ENCODE measurements at regions not wholly inside any gene's neighbourhood (a gene's known extent, or its start where the extent isn't known, plus 50 kb on each side); places are given as distances from the start of the nearest gene placed in this dataset.

- in situ Hi-C loops (cut with HindIII; ENCODE audit: low pct_unique_long_range_greater_than_20kb, low sequenced_read_pairs) = no loop called here
- TF ChIP-seq JUND (IDR thresholded peaks at IDR 0.05; ENCODE audit: low read depth) = no peak
- no peak for DNase-seq (ENCODE audit: low read depth in 1 of 2, low spot score in 1 of 2)
Measured at GRCh38 chr18:30929718-30930117, 112.8 kb downstream of the DSC3 start.

DNA sequence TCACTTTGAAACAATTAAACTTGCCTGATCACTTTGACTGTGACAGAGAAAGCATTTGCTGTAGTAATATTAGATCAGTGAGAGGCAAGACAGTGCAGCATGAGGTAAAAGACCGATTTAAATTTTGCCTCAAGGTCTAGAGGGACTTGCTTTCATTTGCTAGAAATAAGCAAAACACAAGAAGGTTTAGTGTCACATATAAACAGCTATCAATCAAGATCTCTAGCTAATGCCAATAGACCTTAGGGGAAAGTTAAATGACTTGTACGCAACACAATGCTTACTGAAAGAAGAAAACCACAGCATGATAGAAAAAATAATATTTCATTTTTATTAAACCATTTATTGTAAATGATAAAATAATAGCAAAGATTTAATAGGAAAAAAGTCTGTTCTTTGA, 113.5 kb downstream of the DSC3 start:
- no peak for TF ChIP-seq JUND (IDR thresholded peaks at IDR 0.05; ENCODE audit: low read depth)
- in situ Hi-C loops (cut with HindIII; ENCODE audit: low pct_unique_long_range_greater_than_20kb, low sequenced_read_pairs) = no loop called here
- DNase-seq (ENCODE audit: low read depth in 1 of 2, low spot score in 1 of 2) = peak in 1 of 2 experiments; percentile 1

DNA sequence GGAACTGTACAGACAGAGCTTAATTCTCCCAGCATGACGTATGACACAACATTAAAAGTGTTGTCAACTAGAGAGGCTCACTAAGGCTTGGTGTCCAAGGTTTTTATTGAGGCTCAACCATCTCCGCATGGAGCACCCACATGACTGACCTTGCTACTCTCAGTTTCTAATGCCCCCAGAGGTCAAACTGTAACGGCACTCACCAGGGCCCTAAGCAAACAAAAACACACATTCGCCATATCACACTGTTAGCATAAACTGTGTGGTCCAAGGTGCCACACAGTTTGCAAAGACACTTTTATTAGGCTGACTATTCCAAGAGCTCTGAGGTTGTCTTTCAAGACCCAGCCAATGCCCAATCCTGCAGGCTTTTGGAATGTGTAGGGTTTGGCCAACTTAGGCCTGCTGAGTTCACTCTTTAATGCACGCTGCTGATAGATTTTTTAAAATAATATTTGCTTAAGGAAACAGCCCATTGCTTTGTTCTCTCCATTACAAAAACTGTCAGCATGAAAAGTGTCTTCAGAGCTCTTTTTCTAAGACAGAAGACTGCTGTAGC, 114.9 kb downstream of the DSC3 start:
- in situ Hi-C loops (cut with HindIII; ENCODE audit: low pct_unique_long_range_greater_than_20kb, low sequenced_read_pairs) = no loop called here
- no peak for DNase-seq (ENCODE audit: low read depth in 1 of 2, low spot score in 1 of 2)
- no peak for TF ChIP-seq JUND (IDR thresholded peaks at IDR 0.05; ENCODE audit: low read depth)

- no peak for TF ChIP-seq JUND (IDR thresholded peaks at IDR 0.05; ENCODE audit: low read depth)
- no peak for DNase-seq (ENCODE audit: low read depth in 1 of 2, low spot score in 1 of 2)
- in situ Hi-C loops (cut with HindIII; ENCODE audit: low pct_unique_long_range_greater_than_20kb, low sequenced_read_pairs) = no loop called here
Measured at GRCh38 chr18:30927042-30927441, 115.5 kb downstream of the DSC3 start.

DNA sequence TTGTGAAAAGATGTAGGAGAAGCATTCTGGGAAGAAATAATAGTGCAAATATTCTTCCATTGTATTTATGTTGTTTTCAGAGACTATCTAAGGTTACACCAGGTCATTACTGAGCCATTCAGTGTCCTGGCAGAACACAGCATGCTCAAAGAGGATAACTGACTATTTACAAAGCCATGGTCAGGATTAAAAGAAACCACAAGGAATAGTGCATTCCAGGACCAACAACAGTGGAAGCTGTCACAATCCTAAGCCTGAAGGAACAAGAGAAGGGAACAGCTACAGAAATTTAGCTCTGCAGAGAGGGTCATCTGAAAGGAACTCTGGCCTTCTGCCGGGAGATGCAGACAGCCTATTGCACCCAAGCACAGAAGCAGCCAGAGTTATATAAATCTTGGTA, 116.7 kb downstream of the DSC3 start:
- DNase-seq (ENCODE audit: low read depth in 1 of 2, low spot score in 1 of 2) = no peak
- no peak for TF ChIP-seq JUND (IDR thresholded peaks at IDR 0.05; ENCODE audit: low read depth)

GRCh38 chr18:30920757-30921156, 121.8 kb downstream of the DSC3 start:
- in situ Hi-C loops (cut with HindIII; ENCODE audit: low pct_unique_long_range_greater_than_20kb, low sequenced_read_pairs) = no loop called here

More for the DNA sequence above, 116.7 kb downstream of the DSC3 start:
- in situ Hi-C loops (cut with HindIII; ENCODE audit: low pct_unique_long_range_greater_than_20kb, low sequenced_read_pairs) = no loop called here

DNA sequence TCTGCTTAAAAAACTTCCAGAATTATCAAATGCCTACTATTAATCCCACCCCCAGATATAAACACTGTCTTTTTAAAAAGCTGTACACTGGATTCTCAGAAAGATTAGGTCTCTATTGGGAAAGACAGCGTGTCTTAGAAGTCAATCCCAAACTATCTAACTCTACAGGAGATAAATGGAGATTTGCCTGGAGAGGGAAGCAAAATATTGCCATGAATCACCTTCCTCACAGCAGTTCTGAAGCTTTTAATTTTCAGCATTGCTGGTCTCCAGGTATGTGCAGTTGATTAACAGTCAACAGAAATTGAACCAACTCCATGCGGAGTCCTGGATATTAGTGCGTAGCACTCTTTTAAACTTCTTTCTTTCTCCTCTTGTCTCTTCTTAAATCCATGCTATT, 122.2 kb downstream of the DSC3 start:
- DNase-seq (ENCODE audit: low read depth in 1 of 2, low spot score in 1 of 2) = no peak
- in situ Hi-C loops (cut with HindIII; ENCODE audit: low pct_unique_long_range_greater_than_20kb, low sequenced_read_pairs) = no loop called here
- no peak for TF ChIP-seq JUND (IDR thresholded peaks at IDR 0.05; ENCODE audit: low read depth)

More at GRCh38 chr18:30920757-30921156, 121.8 kb downstream of the DSC3 start:
- TF ChIP-seq JUND (IDR thresholded peaks at IDR 0.05; ENCODE audit: low read depth) = no peak
- no peak for DNase-seq (ENCODE audit: low read depth in 1 of 2, low spot score in 1 of 2)

DNA sequence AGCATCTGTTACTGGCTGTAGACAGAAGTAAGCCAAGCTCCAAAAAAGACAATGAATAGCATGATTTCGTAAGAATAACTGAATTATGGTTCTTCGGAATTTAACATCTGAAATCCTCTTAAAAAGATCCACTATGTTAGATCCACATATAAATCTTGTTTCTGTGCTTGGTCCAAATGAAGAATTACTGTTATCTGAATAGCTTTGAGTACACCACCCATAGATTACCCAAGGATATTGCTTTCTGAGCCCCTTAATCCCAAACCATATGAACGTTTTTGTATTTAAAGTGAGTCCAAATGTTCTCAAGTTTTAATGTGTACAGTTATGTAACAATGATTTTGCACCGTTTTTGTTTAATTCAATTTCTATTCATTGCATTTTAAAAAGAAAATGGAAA, 124.9 kb downstream of the DSC3 start:
- DNase-seq (ENCODE audit: low read depth in 1 of 2, low spot score in 1 of 2) = no peak
- in situ Hi-C loops (cut with HindIII; ENCODE audit: low pct_unique_long_range_greater_than_20kb, low sequenced_read_pairs) = no loop called here
- TF ChIP-seq JUND (IDR thresholded peaks at IDR 0.05; ENCODE audit: low read depth) = no peak

GRCh38 chr18:30915336-30915988, 127.1 kb downstream of the DSC3 start:
- in situ Hi-C loops (cut with HindIII; ENCODE audit: low pct_unique_long_range_greater_than_20kb, low sequenced_read_pairs) = no loop called here
- TF ChIP-seq JUND (IDR thresholded peaks at IDR 0.05; ENCODE audit: low read depth) = no peak
- no peak for DNase-seq (ENCODE audit: low read depth in 1 of 2, low spot score in 1 of 2)

- TF ChIP-seq JUND (IDR thresholded peaks at IDR 0.05; ENCODE audit: low read depth) = no peak
- no peak for DNase-seq (ENCODE audit: low read depth in 1 of 2, low spot score in 1 of 2)
- in situ Hi-C loops (cut with HindIII; ENCODE audit: low pct_unique_long_range_greater_than_20kb, low sequenced_read_pairs) = no loop called here
Measured at GRCh38 chr18:30908381-30908780, 134.2 kb downstream of the DSC3 start.

DNA sequence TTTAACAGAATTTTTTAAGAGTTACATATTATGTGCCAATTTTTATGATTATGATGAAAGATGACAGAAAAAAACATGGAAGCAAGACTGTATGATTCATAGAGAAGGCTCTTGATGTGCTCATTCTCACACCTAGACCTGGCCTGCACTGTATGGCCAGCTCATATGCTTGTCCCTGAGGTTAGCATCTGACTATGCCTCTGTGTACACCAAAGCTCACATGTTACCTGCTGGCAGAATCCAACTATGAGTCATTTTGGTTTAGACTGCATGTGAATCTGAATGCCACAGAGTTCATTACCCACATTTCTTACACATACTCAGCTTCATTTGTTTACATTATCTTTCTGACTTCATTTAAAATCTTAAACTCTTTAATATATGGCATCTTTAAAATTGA, 139.0 kb downstream of the DSC3 start:
- DNase-seq (ENCODE audit: low read depth in 1 of 2, low spot score in 1 of 2) = no peak
- in situ Hi-C loops (cut with HindIII; ENCODE audit: low pct_unique_long_range_greater_than_20kb, low sequenced_read_pairs) = no loop called here
- TF ChIP-seq JUND (IDR thresholded peaks at IDR 0.05; ENCODE audit: low read depth) = no peak

DNA sequence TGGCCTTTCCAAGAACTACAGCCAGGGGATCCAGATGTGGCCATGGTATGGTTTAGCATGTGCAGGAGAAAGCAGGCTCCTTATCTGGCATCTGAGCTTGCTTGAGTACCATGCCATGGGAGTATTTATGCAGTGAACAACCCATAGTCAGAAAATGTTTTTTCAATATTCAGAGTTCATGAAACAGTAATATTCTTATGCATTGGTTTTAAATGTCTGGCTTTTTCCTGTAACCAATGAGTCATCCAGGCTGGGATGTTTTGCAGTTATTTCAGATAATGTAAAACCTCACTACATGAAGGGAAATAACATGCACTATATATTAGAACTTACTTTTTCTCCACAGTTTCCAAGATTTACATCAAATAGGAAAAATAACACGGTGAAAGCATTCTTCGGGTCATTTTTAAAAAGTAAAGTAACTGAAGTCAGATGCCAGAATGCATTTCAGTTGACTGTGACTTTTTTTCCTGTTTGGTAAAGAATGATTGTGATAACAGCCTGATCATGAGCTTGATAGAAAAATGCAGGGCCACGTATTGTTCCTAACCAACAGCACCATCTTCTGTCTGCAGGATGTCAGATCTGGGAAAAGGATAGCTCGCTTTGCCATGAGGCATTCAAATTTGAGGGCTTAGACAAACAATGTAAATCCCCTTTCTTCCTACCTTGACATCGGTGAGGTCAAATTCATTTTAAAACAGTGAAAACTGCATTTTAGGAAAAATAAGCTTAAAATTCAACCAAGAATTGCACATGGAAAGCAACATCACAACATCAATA, 152.8 kb downstream of the DSC3 start:
- DNase-seq (ENCODE audit: low read depth in 1 of 2, low spot score in 1 of 2) = peak; percentile 1 to 42
- TF ChIP-seq JUND (IDR thresholded peaks at IDR 0.05; ENCODE audit: low read depth) = no peak
- in situ Hi-C loops (cut with HindIII; ENCODE audit: low pct_unique_long_range_greater_than_20kb, low sequenced_read_pairs) = no loop called here

DNA sequence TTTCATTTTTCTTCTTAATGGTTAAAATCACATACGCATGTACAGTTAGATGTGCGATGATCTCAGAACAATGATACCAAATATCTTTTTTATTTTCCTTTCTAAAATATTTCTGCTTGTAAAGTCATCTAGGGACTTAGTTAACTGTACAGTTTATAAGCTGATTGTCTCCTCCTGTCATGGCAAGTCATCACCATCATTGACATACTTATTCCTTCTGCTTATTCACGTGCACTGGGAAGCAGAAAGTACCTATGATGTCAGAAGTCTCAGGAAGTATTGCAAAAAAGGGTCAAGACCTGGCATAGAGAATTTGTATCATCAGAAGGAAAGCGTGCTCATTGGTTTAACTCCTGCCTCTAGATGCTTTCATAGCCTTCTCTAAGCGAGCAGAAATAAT, 154.2 kb downstream of the DSC3 start:
- in situ Hi-C loops (cut with HindIII; ENCODE audit: low pct_unique_long_range_greater_than_20kb, low sequenced_read_pairs) = no loop called here
- TF ChIP-seq JUND (IDR thresholded peaks at IDR 0.05; ENCODE audit: low read depth) = no peak
- DNase-seq (ENCODE audit: low read depth in 1 of 2, low spot score in 1 of 2) = no peak
